ENCODE measurements at regions not wholly inside any gene's neighbourhood (a gene's known extent, or its start where the extent isn't known, plus 50 kb on each side); places are given as distances from the start of the nearest gene placed in this dataset.

DNA sequence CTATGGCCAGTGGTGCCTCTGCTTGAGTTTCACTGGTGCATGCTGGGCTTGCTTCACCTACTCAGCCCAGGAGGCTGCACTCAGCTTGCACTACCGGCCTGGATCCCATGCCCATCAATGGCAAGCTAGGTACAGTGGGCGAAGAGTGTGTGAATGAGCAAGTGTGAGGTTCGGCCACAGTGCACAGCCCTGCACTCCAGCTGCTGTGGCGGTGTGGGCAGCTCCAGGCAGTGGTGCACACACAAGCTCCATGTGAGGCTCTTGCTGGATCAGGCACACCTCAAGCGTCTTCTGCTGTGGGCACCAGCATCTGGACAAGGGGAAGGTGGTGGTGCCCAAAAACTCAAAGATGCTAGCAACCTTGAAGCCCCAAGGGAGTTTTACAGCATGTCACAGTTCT lies 820.9 kb upstream of the LCORL start:
- no peak for DNase-seq

DNA sequence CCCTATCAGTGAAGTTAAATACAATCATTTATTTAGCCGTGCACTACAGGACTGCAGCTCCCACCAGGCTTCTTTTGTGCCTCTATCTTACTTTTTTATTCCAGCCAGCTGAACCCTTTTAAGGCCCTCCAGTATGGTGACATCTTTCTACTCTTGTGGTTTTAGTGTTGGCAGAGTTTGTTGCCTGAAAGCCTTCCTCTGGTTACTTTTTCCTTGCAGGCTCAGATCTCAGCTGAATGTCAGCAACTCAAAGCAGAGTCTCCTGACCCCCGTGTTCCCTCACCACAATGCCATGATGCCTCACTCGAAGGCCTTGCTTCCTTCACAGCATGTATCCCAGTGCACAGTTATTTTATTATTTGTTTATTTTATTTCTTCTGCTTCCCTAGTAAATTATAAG lies 818.9 kb upstream of the LCORL start:
- DNase-seq: no peak

DNA sequence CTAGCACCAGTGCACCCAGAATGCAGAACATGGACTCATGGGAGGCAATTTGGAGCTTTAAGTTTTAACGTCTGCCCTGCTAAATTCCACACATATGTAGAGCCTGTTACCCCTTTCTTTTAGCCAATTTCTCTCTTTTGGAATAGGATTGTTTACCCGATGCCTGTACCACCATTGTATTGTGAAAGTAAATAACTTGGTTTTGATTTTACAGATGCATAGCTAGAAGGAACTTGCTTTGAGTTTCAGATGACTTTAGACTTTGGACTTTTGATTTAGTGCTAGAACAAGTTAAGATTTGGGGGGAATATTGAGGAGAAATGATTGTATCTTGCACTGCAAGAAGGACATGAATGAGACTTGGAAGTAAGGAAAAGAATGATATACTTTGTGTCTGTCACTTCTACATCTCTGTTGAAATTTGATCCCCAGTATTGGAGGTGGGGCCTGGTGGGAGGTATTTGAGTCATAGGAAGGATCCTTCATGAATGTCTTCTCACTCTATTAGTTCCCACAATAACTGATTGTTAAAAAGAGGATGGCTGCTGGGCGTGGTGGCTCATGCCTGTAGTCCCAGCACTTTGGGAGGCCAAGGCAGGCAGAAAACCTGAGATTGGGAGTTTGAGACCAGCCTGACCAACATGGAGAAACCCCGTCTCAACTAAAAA lies 794.8 kb upstream of the LCORL start:
- DNase-seq: no peak

DNA sequence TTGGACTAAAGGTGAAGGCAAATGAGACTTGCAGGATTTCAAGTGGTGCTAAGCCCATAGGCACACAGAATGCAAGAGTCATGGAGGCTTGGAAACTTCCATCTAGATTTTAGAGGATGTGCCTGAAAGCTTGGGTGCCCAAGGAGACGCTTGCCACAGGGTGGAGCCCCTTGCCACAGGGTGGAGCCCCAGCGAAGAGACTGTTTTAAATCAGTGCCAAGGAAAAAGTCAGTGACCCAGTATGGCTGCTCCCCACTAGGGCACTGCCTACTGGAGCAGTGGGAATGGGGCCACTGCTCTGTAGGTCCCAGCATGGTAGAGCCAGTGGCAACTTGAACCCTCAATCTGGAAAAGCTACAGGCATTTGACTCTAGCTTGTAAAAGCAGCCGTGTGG lies 794.2 kb upstream of the LCORL start:
- DNase-seq: no peak

- DNase-seq: no peak
Measured at GRCh38 chr4:18815081-18815778, 793.7 kb upstream of the LCORL start.

GRCh38 chr4:18813771-18814170 lies 792.2 kb upstream of the LCORL start:
- DNase-seq: no peak

DNA sequence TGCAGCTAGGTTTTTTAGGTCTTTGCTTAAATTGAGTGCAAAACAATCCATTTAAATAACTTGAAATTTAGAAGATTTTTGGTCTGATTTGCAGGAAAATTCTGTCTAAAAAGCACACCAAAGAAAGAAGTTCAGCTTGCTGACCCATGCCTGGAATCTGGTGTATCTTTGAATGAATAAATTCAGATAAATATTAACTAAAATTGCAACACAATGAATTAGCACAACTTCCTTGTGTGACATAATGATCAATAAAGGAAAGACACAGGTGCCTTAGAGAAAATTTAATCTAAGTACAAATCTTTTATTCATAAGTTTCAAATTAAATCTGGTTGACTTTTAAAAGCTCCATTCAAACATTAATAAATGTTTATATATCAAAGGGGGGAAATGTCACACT lies 791.5 kb upstream of the LCORL start:
- no peak for DNase-seq

- no peak for DNase-seq
Measured at GRCh38 chr4:18803781-18804180, 782.2 kb upstream of the LCORL start.

DNA sequence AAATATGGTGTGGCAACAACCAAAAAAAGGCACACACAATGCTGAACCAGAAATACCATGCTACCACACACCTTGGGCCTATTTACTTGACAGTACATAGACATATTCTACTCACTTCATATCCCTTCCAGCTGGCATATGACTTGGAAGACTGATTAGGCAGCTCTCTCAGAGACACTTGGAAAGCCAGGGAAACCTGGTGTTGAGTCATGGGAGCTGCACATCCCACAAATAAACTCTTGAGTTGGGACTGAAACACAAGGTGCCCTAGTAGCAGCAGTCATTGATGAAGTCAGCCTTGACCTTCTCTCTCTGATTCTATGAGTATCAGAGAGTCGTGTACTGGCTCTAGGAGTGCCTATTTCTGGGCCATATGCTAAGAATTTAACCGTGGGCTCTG lies 776.6 kb upstream of the LCORL start:
- DNase-seq: no peak

DNA sequence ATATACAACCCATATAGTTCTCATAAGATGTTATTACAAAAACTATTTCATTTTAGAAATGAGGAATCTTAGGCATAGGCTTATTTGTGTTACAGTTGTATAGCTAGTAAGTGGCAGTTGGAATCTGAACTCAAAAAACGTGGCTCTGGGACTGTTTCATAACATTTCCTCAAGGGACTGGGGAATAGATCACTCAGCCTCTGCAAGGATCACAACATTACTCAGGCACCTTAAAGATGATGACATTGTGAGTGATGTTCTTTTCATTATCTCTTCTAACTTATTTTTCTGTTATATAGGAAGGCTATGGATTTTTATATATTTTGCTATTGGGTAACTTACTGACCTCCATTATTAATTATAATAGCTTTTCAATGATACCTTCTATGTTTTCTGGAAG lies 774.2 kb upstream of the LCORL start:
- DNase-seq: no peak

DNA sequence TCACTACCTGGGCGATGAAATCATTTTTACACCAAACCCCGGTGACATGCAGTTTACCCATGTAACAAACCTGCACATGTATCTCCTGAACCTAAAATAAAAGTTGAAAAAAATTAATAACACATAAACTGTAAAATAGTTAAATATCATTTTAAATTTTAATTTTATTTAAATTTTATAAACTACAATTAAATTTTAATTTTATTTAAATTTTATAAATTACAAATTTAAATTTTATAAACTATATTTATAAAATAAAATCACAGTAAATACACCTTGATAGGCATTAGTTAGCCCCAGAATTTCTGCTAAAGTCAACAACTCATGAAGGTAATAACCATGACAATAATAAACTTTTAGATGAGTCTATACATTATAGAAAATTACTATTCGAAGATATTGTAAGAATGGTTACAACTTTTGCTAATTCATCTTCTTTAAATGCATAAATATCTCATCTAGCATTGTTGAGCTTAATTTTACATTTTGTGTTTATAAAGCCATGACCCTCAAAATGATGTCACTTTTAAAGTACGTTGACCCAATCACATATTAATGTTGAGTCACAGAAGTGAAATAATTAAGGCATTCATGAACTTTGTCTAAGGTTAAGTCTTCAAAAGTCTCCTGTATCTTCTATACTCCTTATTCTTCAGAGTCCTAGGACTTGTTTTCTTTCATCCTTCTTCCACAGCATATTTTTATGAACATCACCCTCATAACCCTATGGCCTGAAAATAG lies 755.8 kb upstream of the LCORL start:
- DNase-seq: no peak

DNA sequence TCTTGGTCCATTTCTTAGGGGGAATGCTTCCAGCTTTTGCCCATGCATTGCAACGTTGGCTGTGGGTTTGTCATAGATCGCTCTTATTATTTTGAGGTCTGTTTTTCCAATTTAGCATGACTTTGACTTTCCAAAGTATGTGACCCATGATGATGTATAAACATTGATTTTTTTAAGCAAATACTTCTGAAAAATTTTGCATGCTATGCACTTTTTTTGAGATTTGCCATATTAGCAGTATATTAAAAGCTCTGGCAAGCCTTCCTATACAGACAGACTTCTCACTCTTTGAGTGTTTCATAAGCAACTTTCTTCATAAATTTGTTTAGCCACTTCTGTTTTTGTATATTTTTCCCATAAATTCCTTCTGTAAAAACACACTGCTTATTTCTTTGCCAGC lies 746.4 kb upstream of the LCORL start:
- no peak for DNase-seq

DNA sequence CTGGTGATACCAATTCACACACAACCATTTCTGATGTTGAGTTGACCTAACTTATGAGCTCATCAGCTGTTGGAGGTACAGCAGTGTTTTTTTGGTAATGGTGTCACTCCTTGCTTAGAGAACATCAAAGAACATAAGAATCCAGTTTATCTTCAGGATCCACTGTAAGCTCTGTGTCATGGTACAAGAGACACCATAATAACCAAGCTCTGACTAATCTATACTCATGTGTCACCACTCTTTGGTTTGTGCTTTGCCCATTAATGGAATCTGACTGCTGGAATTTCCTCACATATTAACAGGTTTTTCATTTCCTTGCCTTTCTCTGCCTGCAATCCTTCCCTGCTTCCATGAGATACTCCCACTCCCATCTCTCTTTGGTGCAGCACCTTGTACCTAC lies 735.1 kb upstream of the LCORL start:
- no peak for DNase-seq

- DNase-seq: no peak
Measured at GRCh38 chr4:18754180-18754579, 732.6 kb upstream of the LCORL start.

DNA sequence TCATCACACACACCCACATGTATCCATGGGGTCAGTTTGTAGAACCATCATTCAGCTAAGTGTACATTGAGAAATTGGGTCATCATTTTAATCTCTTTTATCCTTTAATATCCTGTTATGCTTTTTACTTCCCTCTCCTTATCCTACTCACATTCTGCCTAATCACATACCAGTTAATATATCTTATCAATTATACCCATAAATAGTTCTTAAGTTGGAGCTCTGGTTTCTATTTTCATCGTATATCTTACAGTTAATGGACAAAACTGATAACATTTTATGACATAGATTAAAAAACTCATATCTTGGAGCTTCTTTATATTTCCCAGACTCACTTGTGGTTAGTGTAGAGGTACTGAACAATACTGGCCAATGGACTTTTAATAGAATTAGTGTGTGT lies 729.5 kb upstream of the LCORL start:
- DNase-seq: no peak

GRCh38 chr4:18749391-18749790 lies 727.8 kb upstream of the LCORL start:
- DNase-seq: no peak

DNA sequence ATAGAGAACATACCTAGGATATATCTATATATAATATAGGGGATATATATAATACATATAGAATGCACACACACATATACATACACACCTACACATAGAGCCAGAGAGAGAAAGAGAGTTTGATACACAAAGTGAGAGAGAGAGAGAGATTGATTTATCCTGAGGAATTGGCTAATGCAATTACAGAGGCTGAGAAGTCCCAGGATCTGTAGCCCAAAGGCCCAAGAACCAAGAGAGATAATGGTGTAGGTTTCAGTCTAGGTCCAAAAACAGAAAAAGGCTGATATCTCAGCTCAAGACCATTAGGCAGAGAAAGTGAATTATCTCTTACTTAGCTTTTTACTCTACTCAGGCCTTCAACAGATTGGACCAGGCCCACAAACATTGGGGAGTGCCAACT lies 715.0 kb upstream of the LCORL start:
- DNase-seq: no peak

DNA sequence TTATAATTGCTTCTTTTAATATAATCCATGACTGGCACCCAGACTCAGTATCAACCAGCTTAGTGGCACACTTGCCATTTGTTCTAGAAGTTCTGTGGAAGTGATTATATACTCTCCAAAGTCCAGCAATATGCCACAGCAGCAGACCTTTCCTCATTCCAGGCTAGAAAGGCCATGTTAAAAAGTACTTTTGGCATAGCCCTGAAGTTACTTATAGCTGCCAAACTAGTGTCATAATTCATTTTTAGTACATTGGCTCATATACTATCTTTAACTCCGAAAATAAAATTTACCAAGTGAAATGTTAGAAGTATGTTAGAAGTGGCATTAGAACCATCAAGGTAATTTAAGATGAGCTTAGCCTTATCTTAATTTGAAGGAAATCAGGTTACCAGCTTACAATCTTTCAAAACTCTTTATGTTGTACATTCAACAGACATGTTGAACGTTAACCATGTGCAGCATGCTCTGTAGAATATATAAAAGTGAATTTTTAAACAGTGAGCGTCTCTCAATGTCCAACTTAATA lies 714.2 kb upstream of the LCORL start:
- DNase-seq: no peak

- DNase-seq: no peak
Measured at GRCh38 chr4:18734405-18734804, 712.9 kb upstream of the LCORL start.

GRCh38 chr4:18733961-18734360 lies 712.4 kb upstream of the LCORL start:
- no peak for DNase-seq

DNA sequence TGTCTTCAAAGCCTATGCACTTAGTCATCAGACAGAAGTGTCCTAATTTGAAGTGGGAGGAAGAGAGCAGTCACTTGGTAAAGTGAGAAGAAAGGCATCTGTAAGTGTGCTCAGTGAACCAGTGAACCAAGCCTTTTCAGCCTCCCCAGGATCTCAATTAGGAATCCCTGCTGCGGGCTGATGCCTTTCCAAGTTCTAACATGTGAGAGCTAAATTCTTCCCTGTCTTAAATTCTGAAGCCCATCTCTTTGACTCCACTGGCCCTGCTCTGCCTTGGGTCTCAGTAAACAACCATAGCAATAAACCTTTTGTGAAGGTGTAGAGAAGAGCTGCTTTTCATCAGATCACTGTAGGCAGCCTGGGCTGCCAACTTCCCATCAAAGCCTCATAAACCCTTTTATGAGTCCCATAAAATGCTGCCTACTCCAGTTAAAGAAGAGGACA lies 701.2 kb upstream of the LCORL start:
- DNase-seq: no peak

DNA sequence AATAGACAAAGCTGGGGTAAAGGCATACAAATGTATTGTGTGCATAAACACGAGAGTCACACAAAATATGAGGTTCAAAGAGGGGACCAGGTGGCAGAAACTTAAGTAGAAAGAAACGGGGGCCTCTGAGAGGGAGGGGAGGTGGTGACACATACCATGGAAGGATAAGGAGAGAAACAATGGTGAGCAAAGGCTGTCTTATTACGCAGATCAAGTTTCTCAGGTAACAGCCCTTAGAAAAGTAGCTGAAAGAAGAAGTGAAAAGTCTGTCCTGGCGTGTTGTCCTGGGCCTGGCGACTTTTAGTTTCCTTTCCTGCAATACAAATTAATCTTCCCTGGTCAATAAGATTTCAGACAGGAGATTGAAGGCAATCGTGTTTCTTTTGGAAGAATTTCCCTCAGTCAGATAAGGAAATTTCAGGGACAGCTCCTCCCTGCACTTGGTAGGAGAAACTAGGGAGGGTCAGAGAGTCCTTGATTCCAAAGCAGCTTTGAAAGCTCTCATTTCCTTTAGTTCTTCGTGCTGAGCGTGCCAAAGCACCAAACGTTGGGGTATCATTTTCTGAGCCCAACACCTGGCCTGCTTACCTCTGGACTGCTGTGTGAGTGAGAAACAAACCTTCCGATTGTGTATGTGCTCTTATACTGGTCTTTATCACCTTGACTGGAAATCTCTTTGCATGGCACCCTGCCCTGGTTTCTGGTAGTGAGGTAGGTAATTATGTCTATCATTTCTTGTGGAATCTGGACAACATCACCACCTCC lies 676.7 kb upstream of the LCORL start:
- DNase-seq: no peak

Data from C1 segment of cervical spinal cord (tissue), 14 donors.